ENCODE measurements at regions not wholly inside any gene's neighbourhood (a gene's known extent, or its start where the extent isn't known, plus 50 kb on each side); places are given as distances from the start of the nearest gene placed in this dataset.

DNA sequence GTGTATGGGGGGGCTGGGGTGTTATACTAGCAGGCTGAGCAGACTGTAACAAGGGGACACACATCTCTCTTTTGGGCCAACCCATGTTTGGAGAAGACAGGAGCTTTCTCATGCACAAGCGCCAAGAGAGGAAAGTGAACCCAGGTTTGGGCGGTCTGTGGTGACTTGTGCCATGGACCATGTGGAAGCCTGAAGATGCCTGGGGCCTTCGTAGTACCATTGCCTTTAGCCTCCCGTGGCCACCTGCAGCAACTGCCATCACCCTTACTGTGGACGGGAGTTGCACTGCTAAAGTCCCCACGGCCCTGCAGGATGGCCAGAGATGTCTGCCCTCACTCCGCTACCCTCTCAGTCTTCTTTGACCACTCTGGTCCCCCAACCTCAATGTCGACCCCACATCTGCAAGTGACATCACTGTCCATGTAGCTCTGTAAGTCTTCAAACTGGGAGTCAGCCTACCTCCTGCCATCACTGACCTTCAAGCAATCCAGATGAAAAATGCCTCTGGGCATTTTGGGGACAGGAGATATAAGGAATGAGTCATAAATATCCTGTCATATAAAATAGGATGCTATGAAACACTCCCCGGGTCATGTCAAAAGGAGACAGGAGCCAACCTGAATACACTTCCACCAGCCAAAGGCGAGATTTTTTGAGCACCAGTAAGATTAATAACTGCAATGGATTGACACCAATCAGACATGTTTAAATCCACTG is 74.7 kb upstream of the C15orf39 start:
- TF ChIP-seq, protein P1, sequence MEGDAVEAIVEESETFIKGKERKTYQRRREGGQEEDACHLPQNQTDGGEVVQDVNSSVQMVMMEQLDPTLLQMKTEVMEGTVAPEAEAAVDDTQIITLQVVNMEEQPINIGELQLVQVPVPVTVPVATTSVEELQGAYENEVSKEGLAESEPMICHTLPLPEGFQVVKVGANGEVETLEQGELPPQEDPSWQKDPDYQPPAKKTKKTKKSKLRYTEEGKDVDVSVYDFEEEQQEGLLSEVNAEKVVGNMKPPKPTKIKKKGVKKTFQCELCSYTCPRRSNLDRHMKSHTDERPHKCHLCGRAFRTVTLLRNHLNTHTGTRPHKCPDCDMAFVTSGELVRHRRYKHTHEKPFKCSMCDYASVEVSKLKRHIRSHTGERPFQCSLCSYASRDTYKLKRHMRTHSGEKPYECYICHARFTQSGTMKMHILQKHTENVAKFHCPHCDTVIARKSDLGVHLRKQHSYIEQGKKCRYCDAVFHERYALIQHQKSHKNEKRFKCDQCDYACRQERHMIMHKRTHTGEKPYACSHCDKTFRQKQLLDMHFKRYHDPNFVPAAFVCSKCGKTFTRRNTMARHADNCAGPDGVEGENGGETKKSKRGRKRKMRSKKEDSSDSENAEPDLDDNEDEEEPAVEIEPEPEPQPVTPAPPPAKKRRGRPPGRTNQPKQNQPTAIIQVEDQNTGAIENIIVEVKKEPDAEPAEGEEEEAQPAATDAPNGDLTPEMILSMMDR (IDR thresholded peaks at IDR 0.05) = no peak
- TF ChIP-seq POLR2A (IDR thresholded peaks at IDR 0.05) = no peak

All from tibial nerve (tissue), 3 donors.